Fibroblast of the aortic adventitia (primary cell): ENCODE measurements at regions not wholly inside any gene's neighbourhood (a gene's known extent, or its start where the extent isn't known, plus 50 kb on each side); places are given as distances from the start of the nearest gene placed in this dataset.

Experiments
- DNase-seq: peaks from one replicate; pipeline ENCODE4 v3.0.0-alpha.2; 2010; ENCODE audit warnings: low read depth
- H3K4me3 ChIP-seq: 2 replicates; pipeline ENCODE4 v1.5.1; 2011; ENCODE audit warnings: low read depth, mild to moderate bottlenecking, control low read depth, low read length, moderate library complexity
- CTCF ChIP-seq: IDR thresholded peaks from 2 replicates; pipeline ENCODE4 v1.5.1; 2011; ENCODE audit warnings: mild to moderate bottlenecking, low read length, control low read depth, inconsistent platforms; ENCODE audit not compliant: insufficient read depth

- TF ChIP-seq CTCF, result no peak
- DNase-seq, result no peak
- H3K4me3 ChIP-seq, result no peak overlapping the region
Measured at GRCh38 chr2:223270548-223270947, 218.6 kb downstream of the KCNE4 start.

- DNase-seq, result no peak
- no peak for TF ChIP-seq CTCF
- H3K4me3 ChIP-seq, result no peak overlapping the region
Measured at GRCh38 chr2:223273995-223274394, 222.0 kb downstream of the KCNE4 start.

- DNase-seq, result no peak
- no peak for TF ChIP-seq CTCF
- no peak overlapping the region for H3K4me3 ChIP-seq
Measured at GRCh38 chr2:223282221-223282620, 230.2 kb downstream of the KCNE4 start.

GRCh38 chr2:223283329-223283728 is 231.3 kb downstream of the KCNE4 start:
- no peak for DNase-seq
- no peak overlapping the region for H3K4me3 ChIP-seq
- TF ChIP-seq CTCF, result no peak

- no peak for TF ChIP-seq CTCF
- no peak overlapping the region for H3K4me3 ChIP-seq
Measured at GRCh38 chr2:223283771-223284170, 231.8 kb downstream of the KCNE4 start.

GRCh38 chr2:223285370-223286265 is 233.6 kb downstream of the KCNE4 start:
- TF ChIP-seq CTCF, result no peak
- DNase-seq, result no peak
- no peak overlapping the region for H3K4me3 ChIP-seq

More at GRCh38 chr2:223283771-223284170, 231.8 kb downstream of the KCNE4 start:
- DNase-seq, result no peak
